ENCODE measurements at regions not wholly inside any gene's neighbourhood (a gene's known extent, or its start where the extent isn't known, plus 50 kb on each side); places are given as distances from the start of the nearest gene placed in this dataset.

DNA sequence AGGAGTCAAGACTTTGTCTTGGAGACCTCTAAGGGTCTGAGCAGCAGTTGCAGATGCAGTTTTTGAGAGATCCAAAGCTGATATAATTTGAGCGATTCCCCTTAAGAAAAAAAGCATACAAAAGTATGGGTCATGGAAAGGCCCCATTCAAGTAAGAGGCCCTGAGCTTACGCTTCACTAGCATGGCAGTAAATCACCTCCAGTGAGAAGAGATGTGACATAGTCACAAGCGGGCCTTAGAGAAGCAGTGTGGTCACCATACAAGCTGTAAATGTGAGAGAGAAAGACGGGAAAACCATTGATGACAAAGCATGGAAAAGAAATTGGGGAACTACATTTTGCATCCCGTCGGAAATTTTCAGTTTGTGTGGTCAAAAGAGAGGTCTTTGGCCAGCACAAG lies 70.6 kb upstream of the GSC start:
- no peak overlapping the region for H3K4me3 ChIP-seq
- H3K36me3 ChIP-seq (replicated peaks in 1 of 2; ENCODE audit: insufficient read depth in 1 of 2, low read depth in 2 of 2): no peaks in the 10 kb centered on the region
- 88 to 92% methylated on average over 6 of the region's 6 CpGs for WGBS, 2 donors
- H3K4me1 ChIP-seq: no peaks in the 10 kb centered on the region
- H3K27ac ChIP-seq: no peak overlapping the region
- intact Hi-C loops (cut with DNase I): no loop called here
- DNase-seq: no peak
- no peaks in the 10 kb centered on the region for H3K9me3 ChIP-seq
- TF ChIP-seq, protein P1, sequence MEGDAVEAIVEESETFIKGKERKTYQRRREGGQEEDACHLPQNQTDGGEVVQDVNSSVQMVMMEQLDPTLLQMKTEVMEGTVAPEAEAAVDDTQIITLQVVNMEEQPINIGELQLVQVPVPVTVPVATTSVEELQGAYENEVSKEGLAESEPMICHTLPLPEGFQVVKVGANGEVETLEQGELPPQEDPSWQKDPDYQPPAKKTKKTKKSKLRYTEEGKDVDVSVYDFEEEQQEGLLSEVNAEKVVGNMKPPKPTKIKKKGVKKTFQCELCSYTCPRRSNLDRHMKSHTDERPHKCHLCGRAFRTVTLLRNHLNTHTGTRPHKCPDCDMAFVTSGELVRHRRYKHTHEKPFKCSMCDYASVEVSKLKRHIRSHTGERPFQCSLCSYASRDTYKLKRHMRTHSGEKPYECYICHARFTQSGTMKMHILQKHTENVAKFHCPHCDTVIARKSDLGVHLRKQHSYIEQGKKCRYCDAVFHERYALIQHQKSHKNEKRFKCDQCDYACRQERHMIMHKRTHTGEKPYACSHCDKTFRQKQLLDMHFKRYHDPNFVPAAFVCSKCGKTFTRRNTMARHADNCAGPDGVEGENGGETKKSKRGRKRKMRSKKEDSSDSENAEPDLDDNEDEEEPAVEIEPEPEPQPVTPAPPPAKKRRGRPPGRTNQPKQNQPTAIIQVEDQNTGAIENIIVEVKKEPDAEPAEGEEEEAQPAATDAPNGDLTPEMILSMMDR (IDR thresholded peaks at IDR 0.05): no peak
- no peak for TF ChIP-seq POLR2A (IDR thresholded peaks at IDR 0.05)
- no peaks in the 10 kb centered on the region for H3K27me3 ChIP-seq
- ATAC-seq: no peak

DNA sequence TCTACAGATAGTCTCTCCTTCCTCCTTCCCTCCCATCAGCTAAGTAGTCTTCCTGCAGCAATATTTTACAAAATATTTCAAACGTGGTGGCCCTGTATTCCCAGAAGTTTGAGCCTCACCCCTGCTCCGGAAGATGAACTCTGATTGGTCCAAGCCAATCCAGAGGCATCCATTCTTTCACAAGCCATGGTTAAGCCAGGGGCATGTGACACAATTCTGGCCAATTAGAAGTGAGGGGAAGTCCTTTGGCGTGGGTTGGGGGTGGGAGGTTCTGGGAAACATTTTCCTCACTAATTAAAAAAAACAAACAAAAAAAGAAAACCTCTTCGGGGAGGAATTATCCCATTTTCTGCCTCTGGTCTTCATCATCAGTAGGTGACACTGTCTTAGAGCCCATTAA lies 69.4 kb upstream of the GSC start:
- H3K4me1 ChIP-seq: no peaks in the 10 kb centered on the region
- ATAC-seq (no peak), DNase-seq (no peak)
- H3K9me3 ChIP-seq: no peaks in the 10 kb centered on the region
- H3K36me3 ChIP-seq (replicated peaks in 1 of 2; ENCODE audit: insufficient read depth in 1 of 2, low read depth in 2 of 2): no peaks in the 10 kb centered on the region
- 50 to 57% methylated on average over 4 of the region's 4 CpGs for WGBS, 2 donors
- TF ChIP-seq, protein P1 (IDR thresholded peaks at IDR 0.05): no peak
- TF ChIP-seq POLR2A (IDR thresholded peaks at IDR 0.05): no peak
- intact Hi-C loops (cut with DNase I): no loop called here
- H3K27ac ChIP-seq: no peak overlapping the region
- no peak overlapping the region for H3K4me3 ChIP-seq
- H3K27me3 ChIP-seq: no peaks in the 10 kb centered on the region

DNA sequence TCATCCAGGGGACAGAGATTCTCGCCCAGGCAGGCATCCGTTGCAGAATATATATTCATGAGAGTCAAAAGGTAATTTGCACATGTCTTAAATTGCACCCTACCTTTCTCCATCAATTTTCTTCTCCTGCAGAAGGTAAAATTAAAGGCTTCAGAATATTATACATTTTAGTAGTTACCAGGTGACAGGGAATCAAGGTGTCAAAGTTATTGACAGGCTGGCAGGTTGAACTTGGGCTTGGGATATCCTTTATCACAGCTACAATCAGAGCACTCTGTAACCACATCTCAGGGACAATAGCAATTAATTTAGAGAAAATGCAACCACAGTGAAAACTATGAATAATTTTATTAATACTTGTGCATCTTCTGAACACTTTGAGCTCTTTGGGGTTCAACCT lies 66.9 kb upstream of the GSC start:
- H3K36me3 ChIP-seq (replicated peaks in 1 of 2; ENCODE audit: insufficient read depth in 1 of 2, low read depth in 2 of 2): no peaks in the 10 kb centered on the region
- intact Hi-C loops (cut with DNase I): no loop called here
- H3K27me3 ChIP-seq: no peaks in the 10 kb centered on the region
- H3K9me3 ChIP-seq: no peaks in the 10 kb centered on the region
- DNase-seq (no peak), ATAC-seq (no peak)
- no peaks in the 10 kb centered on the region for H3K4me1 ChIP-seq
- TF ChIP-seq, protein P1 (IDR thresholded peaks at IDR 0.05): no peak
- no peak for TF ChIP-seq POLR2A (IDR thresholded peaks at IDR 0.05)
- H3K27ac ChIP-seq: no peak overlapping the region
- 68 to 100% methylated on average over 2 of the region's 2 CpGs for WGBS, 2 donors
- no peak overlapping the region for H3K4me3 ChIP-seq

DNA sequence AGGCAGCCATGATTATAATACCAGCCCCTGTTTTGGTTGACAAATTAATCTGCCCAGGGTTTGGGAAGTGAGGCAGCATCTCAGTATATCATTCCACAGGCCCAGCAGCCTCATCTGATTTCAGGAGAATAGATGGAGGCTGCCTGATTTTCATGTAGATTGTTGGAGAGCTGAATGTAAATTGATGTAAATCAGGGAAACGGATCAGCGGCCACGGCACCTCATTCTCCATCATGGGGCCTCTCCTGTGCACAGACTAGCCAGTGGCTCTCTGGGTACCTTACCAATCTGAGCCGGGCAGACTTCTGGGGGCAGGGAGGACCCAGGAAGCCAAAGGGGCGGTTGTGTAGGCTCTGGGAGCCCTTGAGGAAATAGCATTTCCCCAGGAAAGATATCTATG lies 63.7 kb upstream of the GSC start:
- WGBS, 2 donors: 80 to 88% methylated on average over 4 to 5 of the region's 5 CpGs

DNA sequence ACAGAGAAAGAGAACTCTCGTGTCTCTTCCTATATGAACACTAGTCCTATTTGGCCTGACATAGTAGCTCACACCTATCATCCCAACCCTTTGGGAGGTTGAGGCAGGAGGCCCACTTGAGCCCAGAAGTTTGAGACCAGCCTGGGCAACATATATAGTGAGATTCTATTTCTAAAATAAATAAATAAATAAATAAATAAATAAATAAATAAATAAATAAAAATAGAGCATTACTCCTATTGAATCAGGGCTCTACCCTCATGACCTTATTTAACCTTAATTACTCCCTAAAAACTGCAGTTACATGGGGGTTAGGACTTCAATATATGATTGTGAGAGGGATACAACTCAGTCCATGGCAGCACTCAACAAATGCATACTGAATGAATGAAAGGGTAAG lies 61.2 kb upstream of the GSC start:
- Histone ChIP-seq H3K9me3 (no peaks in the 10 kb centered on the region), H3K27me3 (no peaks in the 10 kb centered on the region), H3K4me1 (no peaks in the 10 kb centered on the region), H3K4me3 (no peak overlapping the region), H3K36me3 (replicated peaks in 1 of 2; ENCODE audit: insufficient read depth in 1 of 2, low read depth in 2 of 2) (no peaks in the 10 kb centered on the region), H3K27ac (no peak overlapping the region)
- 0 to 85% methylated on average over 1 of the region's 1 CpG for WGBS, 2 donors
- intact Hi-C loops (cut with DNase I): no loop called here
- DNase-seq (no peak), ATAC-seq (no peak)
- TF ChIP-seq, protein P1 (IDR thresholded peaks at IDR 0.05): no peak
- no peak for TF ChIP-seq POLR2A (IDR thresholded peaks at IDR 0.05)

More for the DNA sequence above, 63.7 kb upstream of the GSC start:
- H3K36me3 ChIP-seq (replicated peaks in 1 of 2; ENCODE audit: insufficient read depth in 1 of 2, low read depth in 2 of 2): no peaks in the 10 kb centered on the region
- no peaks in the 10 kb centered on the region for H3K27me3 ChIP-seq
- DNase-seq: no peak
- no peaks in the 10 kb centered on the region for H3K4me1 ChIP-seq
- H3K4me3 ChIP-seq: no peak overlapping the region
- TF ChIP-seq, protein P1 (IDR thresholded peaks at IDR 0.05): no peak
- TF ChIP-seq POLR2A (IDR thresholded peaks at IDR 0.05): no peak
- intact Hi-C loops (cut with DNase I): no loop called here
- no peaks in the 10 kb centered on the region for H3K9me3 ChIP-seq
- ATAC-seq: no peak
- H3K27ac ChIP-seq: no peak overlapping the region
